ENCODE measurements at regions not wholly inside any gene's neighbourhood (a gene's known extent, or its start where the extent isn't known, plus 50 kb on each side); places are given as distances from the start of the nearest gene placed in this dataset.

- no peak for TF ChIP-seq CTCF (conservative IDR thresholded peaks at IDR 0.05 in 1 of 2, IDR thresholded peaks at IDR 0.05 in 1 of 2; ENCODE audit: extremely low read depth in 1 of 2, insufficient read depth in 1 of 2, low read depth in 1 of 2, low read length in 2 of 2)
- no peak for TF ChIP-seq EZH2 (IDR thresholded peaks at IDR 0.05; ENCODE audit: borderline replicate concordance, low read length)
These were observed 157.4 kb upstream of the PDE10A start for GRCh38 chr6:165820407-165820806.

Data from mammary epithelial cell (primary cell).